GM12878 (cell line): ENCODE measurements at regions not wholly inside any gene's neighbourhood (a gene's known extent, or its start where the extent isn't known, plus 50 kb on each side); places are given as distances from the start of the nearest gene placed in this dataset.
"Not testable (repeated sequence)": the region's sequence is repeated elsewhere in the genome, so short reads cannot be mapped to it uniquely, and the experiment has no call there.

Experiments used
- CREM ChIP-seq: IDR thresholded peaks from 2 replicates; pipeline ENCODE4 v1.6.1; 2014; ENCODE audit warnings: antibody characterized with exemption, low read depth
- KLF5 ChIP-seq: fragments of 450-650 bp; IDR thresholded peaks from 2 replicates; pipeline ENCODE4 v1.6.1; 2014; ENCODE audit warnings: mild to moderate bottlenecking; ENCODE audit not compliant: partially characterized antibody
- NFIC ChIP-seq: IDR thresholded peaks from 2 replicates; pipeline ENCODE4 v1.6.1; 2012; ENCODE audit warnings: low read depth, mild to moderate bottlenecking, inconsistent platforms, low read length, moderate library complexity
- NR2F1 ChIP-seq: fragments of 450-650 bp; conservative IDR thresholded peaks from 2 replicates; pipeline ENCODE4 v1.6.1; 2017; ENCODE audit warnings: mild to moderate bottlenecking
- NRF1 ChIP-seq: conservative IDR thresholded peaks from 2 replicates; pipeline ENCODE4 v1.6.1; 2011; ENCODE audit warnings: mild to moderate bottlenecking, low read depth, low read length, improper control_type of control experiment
- POLR2AphosphoS5 ChIP-seq: IDR thresholded peaks from 2 replicates; pipeline ENCODE4 v1.6.1; 2011; ENCODE audit warnings: mild to moderate bottlenecking, low read length, inconsistent platforms
- TCF3 ChIP-seq: IDR thresholded peaks from 2 replicates; pipeline ENCODE4 v1.6.1; 2012; ENCODE audit warnings: low read depth, mild to moderate bottlenecking, low read length, borderline replicate concordance; ENCODE audit not compliant: insufficient read depth
- TF ChIP-seq, protein P1 (sequence below), 3 experiments: IDR thresholded peaks in 2 of 3; conservative IDR thresholded peaks in 1 of 3; 2 replicates each; pipeline ENCODE4 v1.5.1; 2011; ENCODE audit warnings: low read depth in 3 of 3, low read length in 3 of 3, mild to moderate bottlenecking in 3 of 3, control low read depth in 2 of 3, moderate library complexity in 2 of 3, inconsistent platforms in 1 of 3, mixed read lengths in 1 of 3; ENCODE audit not compliant: control insufficient read depth in 2 of 3, insufficient read depth in 1 of 3; ENCODE audit errors: extremely low read depth in 1 of 3
- TF ChIP-seq, protein P2 (sequence below): fragments of 450-650 bp; conservative IDR thresholded peaks from 2 replicates; pipeline ENCODE4 v1.6.1; 2017; ENCODE audit warnings: mild to moderate bottlenecking, moderate library complexity
- TF ChIP-seq, protein P3 (sequence below): fragments of 450-650 bp; formaldehyde crosslinking; IDR thresholded peaks from 2 replicates; pipeline ENCODE4 v1.4.0; 2020; ENCODE audit warnings: mild to moderate bottlenecking, moderate library complexity

DNA sequence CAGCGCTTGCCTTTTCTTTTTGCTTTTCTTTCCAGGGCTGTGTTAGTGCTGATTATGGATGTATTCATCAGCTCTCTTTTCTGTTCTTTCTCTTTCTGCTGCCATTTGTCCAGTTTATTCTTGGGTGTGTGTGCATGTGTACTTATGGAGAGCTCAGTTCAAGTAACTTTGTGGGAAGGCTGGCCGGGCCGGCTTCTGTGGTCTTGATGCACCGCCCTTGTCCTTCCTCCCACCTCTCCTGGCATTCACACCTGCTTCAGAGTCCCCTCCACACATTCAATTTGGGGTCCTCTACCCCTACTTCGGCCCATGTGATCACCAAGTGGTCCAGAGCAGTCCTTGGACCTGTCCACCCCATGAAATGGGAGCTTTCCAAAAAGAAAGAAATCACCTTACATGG, 202.7 kb downstream of the BCL2L11 start:
- not testable (repeated sequence) for TF ChIP-seq TCF3, KLF5, POLR2AphosphoS5, NFIC, CREM, NR2F1, NRF1
- TF ChIP-seq, protein P1, sequence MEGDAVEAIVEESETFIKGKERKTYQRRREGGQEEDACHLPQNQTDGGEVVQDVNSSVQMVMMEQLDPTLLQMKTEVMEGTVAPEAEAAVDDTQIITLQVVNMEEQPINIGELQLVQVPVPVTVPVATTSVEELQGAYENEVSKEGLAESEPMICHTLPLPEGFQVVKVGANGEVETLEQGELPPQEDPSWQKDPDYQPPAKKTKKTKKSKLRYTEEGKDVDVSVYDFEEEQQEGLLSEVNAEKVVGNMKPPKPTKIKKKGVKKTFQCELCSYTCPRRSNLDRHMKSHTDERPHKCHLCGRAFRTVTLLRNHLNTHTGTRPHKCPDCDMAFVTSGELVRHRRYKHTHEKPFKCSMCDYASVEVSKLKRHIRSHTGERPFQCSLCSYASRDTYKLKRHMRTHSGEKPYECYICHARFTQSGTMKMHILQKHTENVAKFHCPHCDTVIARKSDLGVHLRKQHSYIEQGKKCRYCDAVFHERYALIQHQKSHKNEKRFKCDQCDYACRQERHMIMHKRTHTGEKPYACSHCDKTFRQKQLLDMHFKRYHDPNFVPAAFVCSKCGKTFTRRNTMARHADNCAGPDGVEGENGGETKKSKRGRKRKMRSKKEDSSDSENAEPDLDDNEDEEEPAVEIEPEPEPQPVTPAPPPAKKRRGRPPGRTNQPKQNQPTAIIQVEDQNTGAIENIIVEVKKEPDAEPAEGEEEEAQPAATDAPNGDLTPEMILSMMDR (IDR thresholded peaks at IDR 0.05 in 2 of 3, conservative IDR thresholded peaks at IDR 0.05 in 1 of 3; ENCODE audit: control insufficient read depth in 2 of 3, extremely low read depth in 1 of 3, insufficient read depth in 1 of 3, low read depth in 3 of 3, low read length in 3 of 3): not testable (repeated sequence)
- TF ChIP-seq, protein P2, sequence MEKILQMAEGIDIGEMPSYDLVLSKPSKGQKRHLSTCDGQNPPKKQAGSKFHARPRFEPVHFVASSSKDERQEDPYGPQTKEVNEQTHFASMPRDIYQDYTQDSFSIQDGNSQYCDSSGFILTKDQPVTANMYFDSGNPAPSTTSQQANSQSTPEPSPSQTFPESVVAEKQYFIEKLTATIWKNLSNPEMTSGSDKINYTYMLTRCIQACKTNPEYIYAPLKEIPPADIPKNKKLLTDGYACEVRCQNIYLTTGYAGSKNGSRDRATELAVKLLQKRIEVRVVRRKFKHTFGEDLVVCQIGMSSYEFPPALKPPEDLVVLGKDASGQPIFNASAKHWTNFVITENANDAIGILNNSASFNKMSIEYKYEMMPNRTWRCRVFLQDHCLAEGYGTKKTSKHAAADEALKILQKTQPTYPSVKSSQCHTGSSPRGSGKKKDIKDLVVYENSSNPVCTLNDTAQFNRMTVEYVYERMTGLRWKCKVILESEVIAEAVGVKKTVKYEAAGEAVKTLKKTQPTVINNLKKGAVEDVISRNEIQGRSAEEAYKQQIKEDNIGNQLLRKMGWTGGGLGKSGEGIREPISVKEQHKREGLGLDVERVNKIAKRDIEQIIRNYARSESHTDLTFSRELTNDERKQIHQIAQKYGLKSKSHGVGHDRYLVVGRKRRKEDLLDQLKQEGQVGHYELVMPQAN: not testable (repeated sequence)
- TF ChIP-seq, protein P3, sequence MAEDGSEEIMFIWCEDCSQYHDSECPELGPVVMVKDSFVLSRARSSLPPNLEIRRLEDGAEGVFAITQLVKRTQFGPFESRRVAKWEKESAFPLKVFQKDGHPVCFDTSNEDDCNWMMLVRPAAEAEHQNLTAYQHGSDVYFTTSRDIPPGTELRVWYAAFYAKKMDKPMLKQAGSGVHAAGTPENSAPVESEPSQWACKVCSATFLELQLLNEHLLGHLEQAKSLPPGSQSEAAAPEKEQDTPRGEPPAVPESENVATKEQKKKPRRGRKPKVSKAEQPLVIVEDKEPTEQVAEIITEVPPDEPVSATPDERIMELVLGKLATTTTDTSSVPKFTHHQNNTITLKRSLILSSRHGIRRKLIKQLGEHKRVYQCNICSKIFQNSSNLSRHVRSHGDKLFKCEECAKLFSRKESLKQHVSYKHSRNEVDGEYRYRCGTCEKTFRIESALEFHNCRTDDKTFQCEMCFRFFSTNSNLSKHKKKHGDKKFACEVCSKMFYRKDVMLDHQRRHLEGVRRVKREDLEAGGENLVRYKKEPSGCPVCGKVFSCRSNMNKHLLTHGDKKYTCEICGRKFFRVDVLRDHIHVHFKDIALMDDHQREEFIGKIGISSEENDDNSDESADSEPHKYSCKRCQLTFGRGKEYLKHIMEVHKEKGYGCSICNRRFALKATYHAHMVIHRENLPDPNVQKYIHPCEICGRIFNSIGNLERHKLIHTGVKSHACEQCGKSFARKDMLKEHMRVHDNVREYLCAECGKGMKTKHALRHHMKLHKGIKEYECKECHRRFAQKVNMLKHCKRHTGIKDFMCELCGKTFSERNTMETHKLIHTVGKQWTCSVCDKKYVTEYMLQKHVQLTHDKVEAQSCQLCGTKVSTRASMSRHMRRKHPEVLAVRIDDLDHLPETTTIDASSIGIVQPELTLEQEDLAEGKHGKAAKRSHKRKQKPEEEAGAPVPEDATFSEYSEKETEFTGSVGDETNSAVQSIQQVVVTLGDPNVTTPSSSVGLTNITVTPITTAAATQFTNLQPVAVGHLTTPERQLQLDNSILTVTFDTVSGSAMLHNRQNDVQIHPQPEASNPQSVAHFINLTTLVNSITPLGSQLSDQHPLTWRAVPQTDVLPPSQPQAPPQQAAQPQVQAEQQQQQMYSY: not testable (repeated sequence)
